ENCODE measurements at regions not wholly inside any gene's neighbourhood (a gene's known extent, or its start where the extent isn't known, plus 50 kb on each side); places are given as distances from the start of the nearest gene placed in this dataset.

DNA sequence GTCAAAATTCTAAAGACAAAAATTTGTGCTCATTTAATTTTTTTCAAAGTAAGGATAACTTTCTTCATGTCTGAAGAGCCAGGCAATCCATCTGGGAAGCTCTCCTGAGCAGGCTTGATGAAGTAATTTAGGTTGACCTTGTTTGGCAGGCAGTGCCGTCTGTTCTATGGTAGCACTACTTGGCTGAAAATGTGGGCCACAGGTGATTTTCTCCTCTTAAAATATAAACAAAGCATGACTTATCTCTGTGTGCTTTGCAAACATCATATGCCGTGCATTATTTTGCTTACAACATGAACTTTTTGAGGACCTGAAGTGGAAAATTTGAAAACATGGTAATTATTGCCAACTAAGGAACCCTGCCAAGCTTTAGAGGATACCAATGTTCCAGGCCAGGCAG, 143.2 kb downstream of the RAP2B start:
- no peak for DNase-seq (ENCODE audit: low spot score in 2 of 2, unreplicated experiment in 2 of 2)
- H3K9me3 Mint-ChIP-seq: no peaks in the 10 kb centered on the region
- H3K27ac Mint-ChIP-seq: no peak overlapping the region
- no peaks in the 10 kb centered on the region for H3K27me3 Mint-ChIP-seq (ENCODE audit: low read depth)
- H3K4me1 Mint-ChIP-seq: peaks cover 8% of the 10 kb centered on the region
- H3K4me3 Mint-ChIP-seq: no peak overlapping the region
- H3K36me3 Mint-ChIP-seq: no peaks in the 10 kb centered on the region
- TF ChIP-seq CTCF (IDR thresholded peaks at IDR 0.05; ENCODE audit: unreplicated experiment): no peak

DNA sequence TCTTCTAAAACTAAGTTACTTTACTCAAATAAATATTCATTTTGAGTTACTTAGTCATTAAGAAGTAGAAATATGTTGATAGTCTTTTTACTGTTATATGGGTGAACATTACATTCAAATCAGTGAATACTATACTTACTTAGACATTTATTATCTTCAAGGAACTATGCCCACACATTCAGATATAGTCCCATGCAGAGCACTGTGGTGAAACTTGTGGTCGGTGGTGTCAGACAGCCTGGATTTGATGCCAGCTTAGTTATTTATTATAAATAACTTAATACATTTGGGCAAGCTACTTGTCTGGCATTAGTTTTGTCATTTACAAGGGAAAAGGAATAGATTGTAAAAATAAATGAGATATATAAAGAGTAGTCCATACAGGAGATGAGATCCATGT, 149.5 kb downstream of the RAP2B start:
- DNase-seq (ENCODE audit: low spot score in 2 of 2, unreplicated experiment in 2 of 2): no peak
- Mint-ChIP-seq H3K4me1 (peaks cover 12% of the 10 kb centered on the region), H3K4me3 (no peak overlapping the region), H3K27me3 (ENCODE audit: low read depth) (no peaks in the 10 kb centered on the region), H3K9me3 (peaks cover 10% of the 10 kb centered on the region), H3K27ac (no peak overlapping the region), H3K36me3 (no peaks in the 10 kb centered on the region)
- no peak for TF ChIP-seq CTCF (IDR thresholded peaks at IDR 0.05; ENCODE audit: unreplicated experiment)

GRCh38 chr3:153313302-153313965, 151.4 kb downstream of the RAP2B start:
- Mint-ChIP-seq H3K4me1 (peaks cover 12% of the 10 kb centered on the region), H3K4me3 (no peak overlapping the region), H3K27ac (peak overlapping the region; percentile 23), H3K9me3 (peaks cover 19% of the 10 kb centered on the region), H3K36me3 (no peaks in the 10 kb centered on the region), H3K27me3 (ENCODE audit: low read depth) (no peaks in the 10 kb centered on the region)
- DNase-seq (ENCODE audit: low spot score in 2 of 2, unreplicated experiment in 2 of 2): no peak
- no peak for TF ChIP-seq CTCF (IDR thresholded peaks at IDR 0.05; ENCODE audit: unreplicated experiment)

DNA sequence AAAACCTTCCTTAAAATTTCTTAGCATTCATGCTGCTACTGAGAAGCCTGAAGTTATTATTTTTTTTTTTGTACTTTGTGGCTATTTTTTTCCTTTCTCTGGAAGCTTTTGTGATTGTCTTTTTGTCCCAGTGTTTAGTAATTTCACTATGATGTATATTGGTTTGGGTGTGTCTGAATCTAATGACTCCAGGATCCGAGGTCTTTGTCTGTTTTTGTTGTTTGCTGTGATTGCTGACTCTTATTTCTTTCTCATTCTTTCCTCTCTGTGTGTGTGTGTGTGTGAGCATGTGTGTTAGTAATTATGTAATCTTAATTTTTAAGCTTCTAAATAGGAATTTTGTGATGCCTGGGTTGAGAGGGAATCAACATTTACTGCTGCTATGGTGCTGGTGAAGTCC, 152.0 kb downstream of the RAP2B start:
- Mint-ChIP-seq H3K9me3 (peaks cover 19% of the 10 kb centered on the region), H3K4me3 (no peak overlapping the region), H3K4me1 (peaks cover 12% of the 10 kb centered on the region), H3K36me3 (no peaks in the 10 kb centered on the region), H3K27me3 (ENCODE audit: low read depth) (no peaks in the 10 kb centered on the region), H3K27ac (no peak overlapping the region)
- DNase-seq (ENCODE audit: low spot score in 2 of 2, unreplicated experiment in 2 of 2): no peak
- no peak for TF ChIP-seq CTCF (IDR thresholded peaks at IDR 0.05; ENCODE audit: unreplicated experiment)

DNA sequence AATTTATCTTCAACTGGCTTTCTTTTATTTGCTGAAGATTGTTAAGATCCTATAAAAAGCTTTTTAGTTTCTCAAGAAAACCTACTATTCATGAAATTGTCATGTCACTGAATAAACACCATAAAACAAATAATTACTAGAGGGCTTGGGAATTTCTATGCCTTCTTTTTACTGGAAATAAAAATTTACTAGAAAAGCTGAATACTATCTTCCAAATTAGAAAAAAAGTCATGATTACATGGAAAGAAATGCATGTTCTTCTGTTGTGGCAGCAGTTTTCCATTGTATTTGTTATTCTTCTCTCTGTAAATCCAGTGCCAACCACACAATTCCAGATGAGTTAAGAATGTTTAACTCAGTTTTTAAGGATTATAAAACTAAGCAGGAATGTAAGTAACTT, 153.8 kb downstream of the RAP2B start:
- Mint-ChIP-seq H3K27ac (no peak overlapping the region), H3K9me3 (peaks cover 19% of the 10 kb centered on the region), H3K4me3 (no peak overlapping the region), H3K27me3 (ENCODE audit: low read depth) (no peaks in the 10 kb centered on the region), H3K4me1 (peaks cover 25% of the 10 kb centered on the region), H3K36me3 (no peaks in the 10 kb centered on the region)
- TF ChIP-seq CTCF (IDR thresholded peaks at IDR 0.05; ENCODE audit: unreplicated experiment): no peak
- no peak for DNase-seq (ENCODE audit: low spot score in 2 of 2, unreplicated experiment in 2 of 2)
